ENCODE measurements at regions not wholly inside any gene's neighbourhood (a gene's known extent, or its start where the extent isn't known, plus 50 kb on each side); places are given as distances from the start of the nearest gene placed in this dataset.

DNA sequence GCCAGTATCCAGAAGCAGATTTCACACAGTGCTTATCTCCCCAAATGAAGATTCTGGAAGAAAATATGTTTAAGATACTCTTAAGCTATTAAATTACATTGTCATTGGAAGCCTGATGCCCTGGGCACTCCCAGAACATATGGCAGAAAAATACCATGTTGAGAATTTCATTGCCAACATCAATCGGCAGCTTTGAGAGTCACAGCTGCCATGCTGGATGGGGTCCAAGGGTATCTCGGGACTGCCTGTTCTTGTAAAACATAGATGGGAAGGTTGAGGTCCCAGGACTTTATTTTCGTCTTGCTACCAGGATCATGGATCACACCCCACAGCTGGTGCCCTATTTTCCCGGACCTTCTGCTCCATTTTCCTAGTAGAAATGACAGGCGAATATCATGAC, 632.5 kb downstream of the SUCLG1 start:
- no peaks in the 10 kb centered on the region for H3K27me3 ChIP-seq (replicated peaks; ENCODE audit: insufficient read depth)
- no peak for TF ChIP-seq EZH2 (IDR thresholded peaks at IDR 0.05; ENCODE audit: insufficient read depth, poor library complexity, severe bottlenecking)
- no peak for TF ChIP-seq EZH2phosphoT487 (IDR thresholded peaks at IDR 0.05; ENCODE audit: insufficient read depth, low read depth)
- no peaks in the 10 kb centered on the region for H3K79me2 ChIP-seq (ENCODE audit: insufficient read depth)
- no peak overlapping the region for H3K4me2 ChIP-seq (ENCODE audit: unreplicated experiment)
- no peaks in the 10 kb centered on the region for H3K9me2 ChIP-seq (ENCODE audit: insufficient read depth)
- no peak overlapping the region for H3K4me3 ChIP-seq
- H3K9me3 ChIP-seq (ENCODE audit: low read depth): no peaks in the 10 kb centered on the region
- H3K36me3 ChIP-seq (ENCODE audit: low read depth): no peaks in the 10 kb centered on the region
- no peak overlapping the region for H3K9ac ChIP-seq
- DNase-seq: no peak
- no peaks in the 10 kb centered on the region for H3F3A ChIP-seq (ENCODE audit: insufficient read depth)
- no peak overlapping the region for H3K27ac ChIP-seq
- in situ Hi-C loops (cut with MboI): no loop called here
- WGBS, 2 experiments (ENCODE audit: low coverage in 1 of 2, low lambda C conversion rate in 2 of 2, missing lambda C conversion rate in 2 of 2): 25 to 30% methylated on average over 5 of the region's 5 CpGs
- no peaks in the 10 kb centered on the region for H4K20me1 ChIP-seq (ENCODE audit: insufficient read depth)
- no peak overlapping the region for H2AFZ ChIP-seq
- no peaks in the 10 kb centered on the region for H3K4me1 ChIP-seq (ENCODE audit: insufficient read depth)

DNA sequence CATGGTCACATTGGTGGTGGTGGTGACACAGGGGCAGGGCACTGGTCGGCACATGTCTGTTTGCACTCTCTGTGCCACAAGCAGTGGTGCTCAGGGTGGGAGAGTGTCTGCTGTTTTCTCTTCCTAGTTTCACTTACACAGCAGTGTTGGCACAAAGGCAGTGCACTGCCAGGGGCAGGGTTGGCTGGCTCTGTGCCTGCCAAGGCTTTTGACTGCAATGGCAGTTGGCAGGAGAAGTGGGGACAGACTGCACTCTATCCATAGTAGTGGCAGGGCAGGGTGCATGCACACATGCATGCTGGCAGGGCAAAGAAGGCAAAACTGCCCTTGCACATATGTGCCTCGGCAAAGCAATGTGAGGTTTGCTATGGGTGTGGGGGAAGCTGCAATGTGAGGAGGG, 635.9 kb downstream of the SUCLG1 start:
- TF ChIP-seq EZH2 (IDR thresholded peaks at IDR 0.05; ENCODE audit: insufficient read depth, poor library complexity, severe bottlenecking) (no peak), EZH2phosphoT487 (IDR thresholded peaks at IDR 0.05; ENCODE audit: insufficient read depth, low read depth) (no peak)
- DNase-seq: no peak
- H3K9me3 ChIP-seq (ENCODE audit: low read depth): no peaks in the 10 kb centered on the region
- H3K4me2 ChIP-seq (ENCODE audit: unreplicated experiment): no peak overlapping the region
- no peaks in the 10 kb centered on the region for H3K79me2 ChIP-seq (ENCODE audit: insufficient read depth)
- H3F3A ChIP-seq (ENCODE audit: insufficient read depth): no peaks in the 10 kb centered on the region
- WGBS, 2 experiments (ENCODE audit: low coverage in 1 of 2, low lambda C conversion rate in 2 of 2, missing lambda C conversion rate in 2 of 2): 49 to 51% methylated on average over 2 of the region's 2 CpGs
- no peaks in the 10 kb centered on the region for H4K20me1 ChIP-seq (ENCODE audit: insufficient read depth)
- H3K9ac ChIP-seq: no peak overlapping the region
- H3K36me3 ChIP-seq (ENCODE audit: low read depth): no peaks in the 10 kb centered on the region
- no peak overlapping the region for H3K4me3 ChIP-seq
- no peaks in the 10 kb centered on the region for H3K9me2 ChIP-seq (ENCODE audit: insufficient read depth)
- in situ Hi-C loops (cut with MboI): no loop called here
- H3K27me3 ChIP-seq (replicated peaks; ENCODE audit: insufficient read depth): no peaks in the 10 kb centered on the region
- H3K27ac ChIP-seq: no peak overlapping the region
- H3K4me1 ChIP-seq (ENCODE audit: insufficient read depth): no peaks in the 10 kb centered on the region
- H2AFZ ChIP-seq: no peak overlapping the region

DNA sequence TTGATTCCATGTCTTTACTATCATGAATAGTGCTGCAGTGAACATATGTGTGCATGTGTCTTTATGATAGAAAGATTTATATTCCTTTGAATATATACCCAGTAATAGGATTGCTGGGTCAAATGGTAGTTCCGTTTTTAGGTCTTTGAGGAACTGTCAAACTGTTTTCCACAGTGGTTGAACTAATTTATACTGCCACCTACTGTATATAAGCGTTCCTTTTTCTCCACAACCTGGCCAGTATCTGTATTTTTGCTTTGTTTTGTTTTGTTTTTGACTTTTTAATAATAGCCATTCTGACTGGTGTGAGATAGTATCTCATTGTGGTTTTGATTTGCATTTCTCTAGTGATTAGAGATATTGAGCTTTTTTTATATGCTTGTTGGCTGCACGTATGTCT, 641.6 kb downstream of the SUCLG1 start:
- H3K4me3 ChIP-seq: no peak overlapping the region
- in situ Hi-C loops (cut with MboI): no loop called here
- H3K4me2 ChIP-seq (ENCODE audit: unreplicated experiment): no peak overlapping the region
- H3K27me3 ChIP-seq (replicated peaks; ENCODE audit: insufficient read depth): no peaks in the 10 kb centered on the region
- no peaks in the 10 kb centered on the region for H3K4me1 ChIP-seq (ENCODE audit: insufficient read depth)
- H3K79me2 ChIP-seq (ENCODE audit: insufficient read depth): no peaks in the 10 kb centered on the region
- peak; percentile 32 for DNase-seq
- no peaks in the 10 kb centered on the region for H3K36me3 ChIP-seq (ENCODE audit: low read depth)
- peak overlapping the region; percentile 18; the same call in 1 of the 2 replicates for H2AFZ ChIP-seq
- H3K9me3 ChIP-seq (ENCODE audit: low read depth): no peaks in the 10 kb centered on the region
- 3% methylated on average over 3 of the region's 3 CpGs for WGBS, 2 experiments (ENCODE audit: low coverage in 1 of 2, low lambda C conversion rate in 2 of 2, missing lambda C conversion rate in 2 of 2)
- no peaks in the 10 kb centered on the region for H4K20me1 ChIP-seq (ENCODE audit: insufficient read depth)
- H3K27ac ChIP-seq: no peak overlapping the region
- TF ChIP-seq EZH2phosphoT487 (IDR thresholded peaks at IDR 0.05; ENCODE audit: insufficient read depth, low read depth): no peak
- no peak for TF ChIP-seq EZH2 (IDR thresholded peaks at IDR 0.05; ENCODE audit: insufficient read depth, poor library complexity, severe bottlenecking)
- H3F3A ChIP-seq (ENCODE audit: insufficient read depth): no peaks in the 10 kb centered on the region
- no peaks in the 10 kb centered on the region for H3K9me2 ChIP-seq (ENCODE audit: insufficient read depth)
- H3K9ac ChIP-seq: no peak overlapping the region

DNA sequence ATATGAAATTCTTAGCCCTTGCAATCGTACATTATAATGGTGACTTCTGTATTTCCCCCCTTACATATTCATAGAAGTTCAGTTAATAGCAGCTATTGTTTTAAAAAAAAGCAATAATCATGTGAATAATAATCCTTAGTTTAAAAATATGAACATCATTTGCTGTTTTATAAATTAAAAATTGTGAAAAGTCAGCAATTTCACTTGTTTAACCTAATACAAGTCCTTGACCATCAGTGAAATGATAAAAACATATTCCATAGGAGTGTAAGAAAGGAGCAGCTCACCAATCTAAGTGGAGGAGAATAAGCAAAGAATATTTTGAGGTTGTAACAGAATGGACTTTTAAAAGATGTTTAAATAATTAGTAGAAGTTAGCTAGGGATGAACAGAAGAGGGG, 650.2 kb downstream of the SUCLG1 start:
- in situ Hi-C loops (cut with MboI): no loop called here
- Histone ChIP-seq H3F3A (ENCODE audit: insufficient read depth) (no peaks in the 10 kb centered on the region), H4K20me1 (ENCODE audit: insufficient read depth) (no peaks in the 10 kb centered on the region), H3K4me2 (ENCODE audit: unreplicated experiment) (no peak overlapping the region), H3K4me1 (ENCODE audit: insufficient read depth) (no peaks in the 10 kb centered on the region), H3K4me3 (no peak overlapping the region), H3K27ac (no peak overlapping the region), H3K79me2 (ENCODE audit: insufficient read depth) (no peaks in the 10 kb centered on the region), H3K9me3 (ENCODE audit: low read depth) (no peaks in the 10 kb centered on the region), H3K36me3 (ENCODE audit: low read depth) (no peaks in the 10 kb centered on the region), H3K9ac (no peak overlapping the region), H2AFZ (no peak overlapping the region), H3K27me3 (replicated peaks; ENCODE audit: insufficient read depth) (no peaks in the 10 kb centered on the region), H3K9me2 (ENCODE audit: insufficient read depth) (no peaks in the 10 kb centered on the region)
- no peak for TF ChIP-seq EZH2phosphoT487 (IDR thresholded peaks at IDR 0.05; ENCODE audit: insufficient read depth, low read depth)
- no peak for TF ChIP-seq EZH2 (IDR thresholded peaks at IDR 0.05; ENCODE audit: insufficient read depth, poor library complexity, severe bottlenecking)
- 16 to 25% methylated on average over 1 of the region's 1 CpG for whole genome bisulfite sequencing, 2 experiments (ENCODE audit: low coverage in 1 of 2, low lambda C conversion rate in 2 of 2, missing lambda C conversion rate in 2 of 2)
- no peak for DNase-seq

DNA sequence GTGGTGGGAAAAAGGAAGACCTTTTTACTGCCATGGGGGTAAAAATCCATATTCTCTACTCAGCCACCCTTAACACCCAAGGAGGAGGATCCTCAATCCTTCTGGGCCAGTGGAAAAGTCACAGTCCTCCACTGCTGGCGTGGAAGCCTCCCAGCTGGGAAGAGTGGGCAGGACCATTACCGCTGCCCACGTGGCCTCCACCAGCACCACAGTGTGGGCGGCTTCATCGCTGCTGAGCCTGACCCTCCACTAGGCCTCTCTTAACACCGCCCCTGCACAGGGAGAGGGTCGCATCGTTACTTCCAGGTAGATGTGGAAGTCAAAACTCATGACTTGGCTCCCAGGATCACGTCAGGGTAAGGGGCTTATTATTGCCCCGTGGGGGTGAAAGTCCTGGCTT, 656.5 kb downstream of the SUCLG1 start:
- Histone ChIP-seq H3K27me3 (replicated peaks; ENCODE audit: insufficient read depth) (no peaks in the 10 kb centered on the region), H3K36me3 (ENCODE audit: low read depth) (no peaks in the 10 kb centered on the region), H3K4me1 (ENCODE audit: insufficient read depth) (no peaks in the 10 kb centered on the region), H3K9me3 (ENCODE audit: low read depth) (no peaks in the 10 kb centered on the region), H3K9ac (no peak overlapping the region), H3K4me3 (no peak overlapping the region), H3K27ac (no peak overlapping the region), H4K20me1 (ENCODE audit: insufficient read depth) (no peaks in the 10 kb centered on the region), H2AFZ (no peak overlapping the region), H3F3A (ENCODE audit: insufficient read depth) (no peaks in the 10 kb centered on the region), H3K79me2 (ENCODE audit: insufficient read depth) (no peaks in the 10 kb centered on the region), H3K4me2 (ENCODE audit: unreplicated experiment) (no peak overlapping the region), H3K9me2 (ENCODE audit: insufficient read depth) (no peaks in the 10 kb centered on the region)
- in situ Hi-C loops (cut with MboI): no loop called here
- 56 to 64% methylated on average over 10 of the region's 10 CpGs for WGBS, 2 experiments (ENCODE audit: low coverage in 1 of 2, low lambda C conversion rate in 2 of 2, missing lambda C conversion rate in 2 of 2)
- TF ChIP-seq EZH2phosphoT487 (IDR thresholded peaks at IDR 0.05; ENCODE audit: insufficient read depth, low read depth) (no peak), EZH2 (IDR thresholded peaks at IDR 0.05; ENCODE audit: insufficient read depth, poor library complexity, severe bottlenecking) (no peak)
- DNase-seq: no peak

All from GM23248 (cell line).